Stimulated activated effector memory CD8-positive, alpha-beta T cell treated with anti-CD3 and anti-CD28 coated beads, Interleukin-12 subunit alpha, Interleukin-12 subunit beta, amount 100 ng/mL, for 72 hours (primary cell): ENCODE measurements at regions not wholly inside any gene's neighbourhood (a gene's known extent, or its start where the extent isn't known, plus 50 kb on each side); places are given as distances from the start of the nearest gene placed in this dataset.

Experiments
- ATAC-seq: fragments of 150-1000 bp; cut with Tn5 transposase; 2 replicates; pipeline ENCODE4 v1.10.0; 2021
- DNase-seq, 2 donors: peaks; one replicate each; pipeline ENCODE4 v3.0.0; 2021 to 2022; ENCODE audit warnings: low spot score in 2 of 2
- H3K27ac Mint-ChIP-seq: one replicate; pipeline ENCODE4 v1.8.0; 2022; ENCODE audit warnings: mild to moderate bottlenecking, mixed read lengths
- H3K36me3 Mint-ChIP-seq: one replicate; pipeline ENCODE4 v1.8.0; 2022; ENCODE audit warnings: mild to moderate bottlenecking, mixed read lengths
- H3K4me1 Mint-ChIP-seq: one replicate; pipeline ENCODE4 v1.8.0; 2022; ENCODE audit warnings: mixed read lengths
- H3K4me3 Mint-ChIP-seq: one replicate; pipeline ENCODE4 v1.8.0; 2022; ENCODE audit warnings: mild to moderate bottlenecking, mixed read lengths
- H3K9me3 Mint-ChIP-seq: one replicate; pipeline ENCODE4 v1.8.0; 2022; ENCODE audit warnings: mixed read lengths

GRCh38 chr9:1701113-1701512 is 314.0 kb upstream of the SMARCA2 start:
- peaks cover 3% of the 10 kb centered on the region for H3K9me3 Mint-ChIP-seq
- no peaks in the 10 kb centered on the region for H3K36me3 Mint-ChIP-seq
- H3K4me3 Mint-ChIP-seq = no peak overlapping the region
- H3K4me1 Mint-ChIP-seq = no peaks in the 10 kb centered on the region
- ATAC-seq (no peak), DNase-seq (no peak)
- no peak overlapping the region for H3K27ac Mint-ChIP-seq

- Mint-ChIP-seq H3K4me1 (no peaks in the 10 kb centered on the region), H3K27ac (no peak overlapping the region), H3K4me3 (no peak overlapping the region), H3K9me3 (peaks cover 3% of the 10 kb centered on the region), H3K36me3 (no peaks in the 10 kb centered on the region)
- ATAC-seq = no peak
- no peak for DNase-seq
Measured at GRCh38 chr9:1702701-1703100, 312.4 kb upstream of the SMARCA2 start.

- no peaks in the 10 kb centered on the region for H3K9me3 Mint-ChIP-seq
- DNase-seq (no peak), ATAC-seq (no peak)
- no peaks in the 10 kb centered on the region for H3K4me1 Mint-ChIP-seq
- H3K4me3 Mint-ChIP-seq = no peak overlapping the region
- H3K36me3 Mint-ChIP-seq = no peaks in the 10 kb centered on the region
- H3K27ac Mint-ChIP-seq = no peak overlapping the region
Measured at GRCh38 chr9:1707291-1707690, 307.9 kb upstream of the SMARCA2 start.

GRCh38 chr9:1708219-1708618 is 306.9 kb upstream of the SMARCA2 start:
- no peaks in the 10 kb centered on the region for H3K9me3 Mint-ChIP-seq
- DNase-seq (no peak), ATAC-seq (no peak)
- H3K27ac Mint-ChIP-seq = no peak overlapping the region
- H3K36me3 Mint-ChIP-seq = no peaks in the 10 kb centered on the region
- no peaks in the 10 kb centered on the region for H3K4me1 Mint-ChIP-seq
- no peak overlapping the region for H3K4me3 Mint-ChIP-seq

GRCh38 chr9:1709347-1709746 is 305.8 kb upstream of the SMARCA2 start:
- Mint-ChIP-seq H3K27ac (no peak overlapping the region), H3K4me1 (no peaks in the 10 kb centered on the region), H3K36me3 (no peaks in the 10 kb centered on the region), H3K9me3 (no peaks in the 10 kb centered on the region), H3K4me3 (no peak overlapping the region)
- no peak for DNase-seq
- no peak for ATAC-seq

- ATAC-seq (no peak), DNase-seq (no peak)
- Mint-ChIP-seq H3K9me3 (no peaks in the 10 kb centered on the region), H3K27ac (no peak overlapping the region), H3K36me3 (no peaks in the 10 kb centered on the region), H3K4me1 (no peaks in the 10 kb centered on the region), H3K4me3 (no peak overlapping the region)
Measured at GRCh38 chr9:1712861-1713450, 302.2 kb upstream of the SMARCA2 start.

GRCh38 chr9:1713841-1714240 is 301.3 kb upstream of the SMARCA2 start:
- H3K36me3 Mint-ChIP-seq = no peaks in the 10 kb centered on the region
- no peak overlapping the region for H3K27ac Mint-ChIP-seq
- no peak overlapping the region for H3K4me3 Mint-ChIP-seq
- no peaks in the 10 kb centered on the region for H3K4me1 Mint-ChIP-seq
- ATAC-seq (no peak), DNase-seq (no peak)
- H3K9me3 Mint-ChIP-seq = no peaks in the 10 kb centered on the region

- ATAC-seq = no peak
- Mint-ChIP-seq H3K4me3 (no peak overlapping the region), H3K9me3 (no peaks in the 10 kb centered on the region), H3K4me1 (no peaks in the 10 kb centered on the region), H3K27ac (no peak overlapping the region), H3K36me3 (no peaks in the 10 kb centered on the region)
- DNase-seq = no peak
Measured at GRCh38 chr9:1717882-1718281, 297.3 kb upstream of the SMARCA2 start.

- Mint-ChIP-seq H3K4me1 (no peaks in the 10 kb centered on the region), H3K4me3 (no peak overlapping the region), H3K9me3 (no peaks in the 10 kb centered on the region), H3K36me3 (no peaks in the 10 kb centered on the region), H3K27ac (no peak overlapping the region)
- DNase-seq (no peak), ATAC-seq (no peak)
Measured at GRCh38 chr9:1718836-1719235, 296.3 kb upstream of the SMARCA2 start.

GRCh38 chr9:1721196-1721595 is 294.0 kb upstream of the SMARCA2 start:
- H3K4me1 Mint-ChIP-seq = no peaks in the 10 kb centered on the region

GRCh38 chr9:1722404-1722803 is 292.7 kb upstream of the SMARCA2 start:
- Mint-ChIP-seq H3K4me1 (no peaks in the 10 kb centered on the region), H3K36me3 (no peaks in the 10 kb centered on the region), H3K27ac (no peak overlapping the region), H3K9me3 (no peaks in the 10 kb centered on the region), H3K4me3 (no peak overlapping the region)
- ATAC-seq (no peak), DNase-seq (no peak)

More at GRCh38 chr9:1721196-1721595, 294.0 kb upstream of the SMARCA2 start:
- H3K36me3 Mint-ChIP-seq = no peaks in the 10 kb centered on the region
- no peak overlapping the region for H3K27ac Mint-ChIP-seq
- no peaks in the 10 kb centered on the region for H3K9me3 Mint-ChIP-seq
- no peak overlapping the region for H3K4me3 Mint-ChIP-seq
- no peak for ATAC-seq
- DNase-seq = no peak

- Mint-ChIP-seq H3K36me3 (no peaks in the 10 kb centered on the region), H3K9me3 (no peaks in the 10 kb centered on the region), H3K27ac (no peak overlapping the region), H3K4me3 (no peak overlapping the region), H3K4me1 (no peaks in the 10 kb centered on the region)
- DNase-seq = no peak
- ATAC-seq = no peak
Measured at GRCh38 chr9:1723522-1724015, 291.6 kb upstream of the SMARCA2 start.

GRCh38 chr9:1726993-1727759 is 288.0 kb upstream of the SMARCA2 start:
- H3K9me3 Mint-ChIP-seq = no peaks in the 10 kb centered on the region
- DNase-seq = no peak
- H3K4me1 Mint-ChIP-seq = no peaks in the 10 kb centered on the region
- peak; percentile 46 for ATAC-seq
- H3K36me3 Mint-ChIP-seq = no peaks in the 10 kb centered on the region
- no peak overlapping the region for H3K4me3 Mint-ChIP-seq
- no peak overlapping the region for H3K27ac Mint-ChIP-seq

- H3K9me3 Mint-ChIP-seq = no peaks in the 10 kb centered on the region
- ATAC-seq = no peak
- no peaks in the 10 kb centered on the region for H3K36me3 Mint-ChIP-seq
- H3K4me3 Mint-ChIP-seq = no peak overlapping the region
- DNase-seq = no peak
- no peaks in the 10 kb centered on the region for H3K4me1 Mint-ChIP-seq
- H3K27ac Mint-ChIP-seq = no peak overlapping the region
Measured at GRCh38 chr9:1729631-1730030, 285.5 kb upstream of the SMARCA2 start.

GRCh38 chr9:1732670-1733069 is 282.5 kb upstream of the SMARCA2 start:
- Mint-ChIP-seq H3K4me3 (no peak overlapping the region), H3K27ac (no peak overlapping the region), H3K4me1 (no peaks in the 10 kb centered on the region), H3K9me3 (no peaks in the 10 kb centered on the region), H3K36me3 (no peaks in the 10 kb centered on the region)
- ATAC-seq = no peak
- no peak for DNase-seq

- H3K9me3 Mint-ChIP-seq = no peaks in the 10 kb centered on the region
- H3K4me3 Mint-ChIP-seq = no peak overlapping the region
- ATAC-seq = no peak
- no peaks in the 10 kb centered on the region for H3K4me1 Mint-ChIP-seq
- H3K36me3 Mint-ChIP-seq = no peaks in the 10 kb centered on the region
- no peak overlapping the region for H3K27ac Mint-ChIP-seq
- no peak for DNase-seq
Measured at GRCh38 chr9:1738511-1739100, 276.5 kb upstream of the SMARCA2 start.
